HG03045 (cell line): ENCODE measurements at regions not wholly inside any gene's neighbourhood (a gene's known extent, or its start where the extent isn't known, plus 50 kb on each side); places are given as distances from the start of the nearest gene placed in this dataset.
"Not testable (repeated sequence)": the region's sequence is repeated elsewhere in the genome, so short reads cannot be mapped to it uniquely, and the experiment has no call there.

ENCODE experiments used
- ATAC-seq: cut with Tn5 transposase; IDR thresholded peaks from one replicate; pipeline ENCODE4 v1.9.1; 2021; ENCODE audit warnings: mild to moderate bottlenecking, moderate library complexity; ENCODE audit not compliant: unreplicated experiment

DNA sequence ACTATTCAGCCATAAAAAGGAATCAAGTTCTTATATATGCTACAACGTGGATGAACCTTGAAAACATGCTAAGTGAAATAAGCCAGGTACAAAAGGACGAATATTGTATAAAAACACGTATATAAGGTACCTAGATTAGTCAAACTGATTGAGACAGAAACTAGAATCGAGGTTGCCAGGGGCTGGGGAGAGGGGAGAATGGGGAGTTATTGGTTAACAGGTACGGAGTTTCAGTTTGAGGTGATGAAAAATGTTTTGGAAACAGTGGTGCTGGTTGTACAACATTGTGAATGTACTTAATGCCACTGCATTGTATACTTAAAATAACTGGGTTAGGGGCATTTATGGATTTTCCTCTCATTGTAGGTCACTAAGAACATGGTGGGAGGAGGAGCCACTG is 117.0 kb upstream of the PLGLB2 start:
- ATAC-seq = not testable (repeated sequence)

DNA sequence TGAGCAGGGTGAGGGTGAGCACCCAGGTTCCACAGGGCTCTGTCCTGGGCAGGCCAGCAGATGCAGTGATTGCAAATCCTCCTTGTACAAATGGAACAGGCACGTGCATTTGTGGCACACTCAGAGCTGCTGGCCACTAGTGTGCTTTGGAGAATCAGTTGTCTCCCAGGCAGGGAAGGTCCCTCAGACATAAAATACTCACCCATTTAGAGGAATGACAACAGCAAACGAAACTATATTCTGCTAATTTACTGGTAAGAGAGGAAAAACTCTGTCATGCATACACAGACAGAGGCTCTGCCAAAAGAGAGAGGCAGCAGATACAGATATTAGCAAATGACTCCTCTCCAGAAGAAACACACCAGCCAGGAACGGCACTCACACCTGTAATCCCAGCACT is 116.5 kb upstream of the PLGLB2 start:
- ATAC-seq = not testable (repeated sequence)

DNA sequence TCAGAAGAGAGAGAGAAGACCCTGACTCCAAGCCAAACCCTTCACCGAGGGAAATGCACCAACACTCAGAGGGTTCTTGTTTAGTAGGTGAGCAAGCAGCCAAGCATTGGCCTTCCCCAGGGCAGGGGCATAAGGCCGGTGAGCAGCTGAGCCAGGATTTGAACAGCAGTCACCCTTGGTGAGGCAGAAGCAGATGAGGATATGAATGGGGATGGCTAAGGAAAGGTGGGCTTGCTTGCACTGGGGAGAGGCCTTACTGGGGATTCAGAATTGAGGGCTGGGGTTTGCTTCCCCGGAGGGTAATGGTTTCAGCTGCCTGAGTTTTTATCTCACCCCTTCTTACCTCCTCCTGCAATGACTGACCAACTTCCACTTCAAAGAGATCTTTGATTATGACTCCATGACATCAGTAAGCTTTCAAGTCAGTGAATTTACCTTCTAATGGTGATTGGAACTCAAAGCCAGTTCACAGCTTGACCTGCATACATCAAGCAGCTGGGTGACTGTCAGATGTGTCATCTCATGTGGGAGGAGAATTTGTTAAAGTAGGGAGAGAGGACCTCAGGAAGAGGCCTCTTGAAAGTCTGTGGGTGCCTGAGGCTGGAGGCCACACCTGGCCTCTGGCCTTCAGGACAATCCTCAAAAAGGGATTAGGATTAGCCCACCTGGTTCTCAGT is 114.5 kb upstream of the PLGLB2 start:
- ATAC-seq = not testable (repeated sequence)

DNA sequence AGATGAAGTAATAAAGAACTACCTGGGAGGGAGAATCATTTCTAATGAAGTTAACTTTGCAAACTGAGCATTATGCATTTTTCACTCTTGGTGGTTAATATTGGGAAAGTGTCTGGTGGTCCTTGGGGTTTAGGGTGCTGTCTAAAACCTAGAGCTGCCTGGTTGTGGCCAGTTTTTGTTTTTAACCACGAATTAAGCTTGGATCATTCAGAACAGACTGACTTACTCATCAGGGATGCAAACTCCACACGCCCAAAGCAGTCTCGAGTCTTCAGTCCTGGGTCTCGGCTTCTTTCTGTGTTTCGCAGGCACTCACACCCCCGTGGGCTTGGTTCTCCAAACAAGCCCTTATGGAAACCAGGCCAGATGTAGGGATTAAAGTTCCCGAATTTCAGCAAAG is 113.8 kb upstream of the PLGLB2 start:
- ATAC-seq = not testable (repeated sequence)

DNA sequence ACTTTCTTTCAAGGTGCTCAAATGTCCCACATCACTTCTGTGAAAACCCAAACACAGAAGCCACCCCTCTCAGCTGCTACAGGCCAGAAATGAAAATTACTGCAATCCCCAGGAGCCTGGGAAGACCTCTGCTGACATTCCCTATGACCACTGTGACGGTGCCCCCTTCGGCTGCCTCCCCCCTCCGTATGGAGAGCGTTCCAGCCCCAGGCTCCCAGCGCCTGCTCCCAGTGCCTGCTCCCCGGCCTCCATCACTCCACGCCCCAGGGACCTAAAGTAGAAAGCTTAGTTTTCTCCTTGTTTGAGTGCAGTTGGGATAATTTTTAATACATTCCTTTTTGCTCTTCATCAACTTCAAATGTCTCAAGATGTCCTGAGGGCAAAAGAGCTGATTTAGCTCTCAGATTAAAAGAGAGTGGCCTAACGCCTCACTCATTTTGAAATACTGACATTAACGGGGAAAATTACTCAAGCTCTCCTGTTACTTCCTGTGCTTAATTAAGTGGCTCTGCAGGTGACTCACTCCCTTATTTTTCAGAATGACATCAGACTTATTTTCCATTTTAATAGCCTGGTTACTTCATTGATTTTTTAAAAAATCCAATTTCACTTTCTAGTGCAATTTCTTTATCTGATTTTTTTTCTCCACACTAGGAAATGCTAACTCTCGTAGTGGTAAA is 112.8 kb upstream of the PLGLB2 start:
- ATAC-seq = not testable (repeated sequence)

DNA sequence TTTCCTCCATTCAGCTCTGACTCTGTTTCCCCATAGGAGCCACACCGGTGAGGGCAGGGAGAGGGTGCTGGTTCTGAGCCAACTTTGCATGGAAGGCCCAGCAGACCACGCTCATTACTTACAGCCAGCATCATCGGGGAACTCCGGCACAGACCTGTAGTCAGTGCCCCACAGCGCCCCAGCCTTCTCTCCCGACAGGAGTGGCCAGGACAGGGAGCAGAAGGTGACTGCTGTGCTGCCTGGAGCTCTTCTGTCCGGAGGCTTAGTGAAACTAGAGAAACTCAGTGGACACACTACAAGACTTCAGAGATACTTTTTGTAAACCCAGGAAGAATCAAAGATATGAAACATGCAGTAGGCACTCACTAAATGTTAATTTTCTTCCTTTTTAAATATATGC is 111.6 kb upstream of the PLGLB2 start:
- not testable (repeated sequence) for ATAC-seq

DNA sequence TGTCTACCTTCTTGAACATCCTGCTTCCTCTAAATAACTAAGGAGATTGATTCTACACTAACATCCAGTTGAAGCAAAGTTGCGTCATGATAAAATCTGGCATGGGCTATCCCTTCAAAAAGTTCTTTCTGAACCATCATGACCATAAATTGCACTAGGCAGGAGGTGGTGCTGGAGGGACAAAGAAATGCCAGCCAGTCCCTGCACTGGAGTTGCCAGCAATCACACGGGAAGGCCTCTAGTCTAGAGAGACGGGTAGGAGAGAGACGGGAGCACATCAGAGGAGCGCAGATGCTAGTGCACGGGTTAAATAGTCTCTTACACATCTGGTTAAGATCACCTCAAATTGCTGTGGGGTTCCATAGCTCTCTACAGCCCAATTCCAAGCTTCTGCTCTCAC is 111.2 kb upstream of the PLGLB2 start:
- ATAC-seq = not testable (repeated sequence)

DNA sequence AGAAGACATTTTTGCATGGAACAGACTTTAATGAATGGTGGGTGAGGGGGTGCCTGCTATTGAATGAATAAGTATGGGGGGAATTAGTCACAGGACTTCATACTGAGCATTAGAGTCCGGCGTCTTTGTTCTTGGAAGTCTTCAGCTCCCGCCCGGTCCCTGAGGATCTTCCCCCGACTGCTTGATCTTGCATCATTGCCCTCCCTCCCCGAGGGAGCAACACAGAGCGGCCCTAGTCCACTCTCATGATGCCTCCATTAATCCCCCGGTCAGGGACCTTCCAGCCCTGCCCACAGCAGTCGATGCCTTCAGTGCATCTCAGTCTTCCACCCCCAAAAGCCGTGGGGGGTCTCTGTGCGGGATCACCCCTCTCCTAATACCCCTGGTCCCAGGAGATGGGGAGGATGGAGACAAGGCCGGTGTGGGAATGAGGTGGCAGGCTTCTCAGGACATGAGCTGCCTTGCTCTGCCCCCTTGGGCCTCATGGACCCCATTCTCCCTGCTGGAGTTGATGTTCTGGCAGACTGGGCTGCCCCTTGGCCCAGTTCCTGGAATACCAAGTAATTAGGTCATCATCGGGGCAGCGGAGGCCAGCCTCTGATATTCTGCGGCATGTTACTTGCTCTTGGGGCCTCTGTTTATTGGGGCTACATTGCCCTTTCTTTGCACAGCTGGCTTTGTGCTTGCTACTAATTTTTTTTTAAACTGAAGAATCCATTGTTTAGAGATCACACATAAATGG is 110.5 kb upstream of the PLGLB2 start:
- ATAC-seq = not testable (repeated sequence)

DNA sequence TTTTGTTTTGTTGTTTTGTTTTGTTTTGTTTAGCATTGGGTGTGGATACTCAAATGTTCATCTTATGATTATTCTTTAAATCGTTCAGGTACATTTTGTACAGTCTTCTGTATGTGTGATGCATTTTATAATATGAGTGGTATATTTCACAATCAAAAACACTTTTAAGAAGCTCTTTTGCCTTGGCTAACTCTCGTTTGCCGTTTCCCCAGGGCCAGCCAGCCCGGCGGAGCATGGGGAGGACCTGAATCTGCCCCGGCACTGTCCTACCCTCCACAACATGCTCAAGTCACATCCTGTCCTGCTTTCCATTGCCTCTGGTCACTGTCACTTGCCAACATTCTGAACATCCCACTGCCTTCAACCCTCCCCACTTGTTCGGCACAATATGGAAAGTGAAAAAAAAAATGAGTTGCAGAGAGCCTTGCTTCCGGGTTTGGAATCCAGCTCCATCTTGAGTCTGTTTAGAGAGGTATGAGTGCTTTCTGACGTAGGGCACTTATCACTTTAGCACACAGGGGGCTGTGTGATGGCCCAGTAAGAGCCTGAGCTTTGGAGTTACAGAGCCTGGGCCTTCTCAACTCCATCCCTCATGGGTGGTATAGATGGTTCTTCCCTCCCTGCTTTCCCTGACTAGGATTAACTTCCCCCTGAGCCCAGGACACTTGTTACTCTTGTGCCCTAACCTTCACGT is 109.6 kb upstream of the PLGLB2 start:
- not testable (repeated sequence) for ATAC-seq

DNA sequence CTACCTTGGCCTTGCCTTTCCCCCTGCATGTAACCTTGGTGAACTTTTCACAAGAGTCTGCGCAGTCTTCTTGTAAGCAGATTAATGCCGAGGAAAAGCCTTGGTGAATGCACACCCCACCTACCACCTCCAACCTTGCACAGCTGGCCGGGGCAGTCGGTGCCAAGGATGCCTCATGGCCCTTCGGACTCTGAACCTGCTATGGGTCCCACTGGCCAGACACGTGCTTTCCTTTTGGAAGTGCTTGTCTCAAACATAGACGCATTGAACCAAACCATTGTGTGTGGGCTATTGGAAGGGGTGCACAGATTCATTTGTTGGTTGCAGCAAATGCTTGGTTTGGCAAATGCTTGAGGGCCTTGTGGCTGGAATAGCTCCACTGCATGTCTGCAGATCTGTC is 109.0 kb upstream of the PLGLB2 start:
- not testable (repeated sequence) for ATAC-seq

DNA sequence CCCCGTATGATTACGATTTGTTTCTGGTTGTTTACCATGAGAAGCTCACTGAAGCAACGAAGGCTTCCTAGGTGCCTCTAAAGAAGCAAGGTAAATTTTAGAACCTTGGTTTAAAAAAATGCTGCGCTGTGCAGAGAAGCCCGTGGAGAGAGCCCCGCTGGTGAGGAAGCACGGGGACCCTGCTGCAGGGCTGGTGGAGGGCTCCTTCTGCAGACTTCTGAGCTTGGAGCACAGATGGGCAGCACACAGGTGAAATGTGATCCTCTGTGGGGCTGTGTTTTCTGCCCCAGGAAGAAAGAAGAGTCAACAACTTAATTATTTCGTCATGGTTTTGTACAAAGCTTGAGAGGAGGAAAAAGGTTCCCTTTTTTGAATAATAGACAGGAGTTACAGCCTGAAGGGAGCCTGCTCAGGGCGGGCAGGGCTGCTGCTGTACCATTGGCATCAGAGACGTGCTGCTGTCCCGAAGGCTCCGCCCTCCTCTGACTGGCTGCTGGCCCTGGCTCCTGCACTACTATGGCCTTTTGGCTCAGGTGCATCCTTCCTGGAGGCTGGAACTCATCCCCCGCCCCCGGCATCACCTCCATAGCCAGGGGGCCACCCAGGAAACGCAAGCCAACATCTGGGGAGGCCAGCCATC is 108.0 kb upstream of the PLGLB2 start:
- ATAC-seq = not testable (repeated sequence)

DNA sequence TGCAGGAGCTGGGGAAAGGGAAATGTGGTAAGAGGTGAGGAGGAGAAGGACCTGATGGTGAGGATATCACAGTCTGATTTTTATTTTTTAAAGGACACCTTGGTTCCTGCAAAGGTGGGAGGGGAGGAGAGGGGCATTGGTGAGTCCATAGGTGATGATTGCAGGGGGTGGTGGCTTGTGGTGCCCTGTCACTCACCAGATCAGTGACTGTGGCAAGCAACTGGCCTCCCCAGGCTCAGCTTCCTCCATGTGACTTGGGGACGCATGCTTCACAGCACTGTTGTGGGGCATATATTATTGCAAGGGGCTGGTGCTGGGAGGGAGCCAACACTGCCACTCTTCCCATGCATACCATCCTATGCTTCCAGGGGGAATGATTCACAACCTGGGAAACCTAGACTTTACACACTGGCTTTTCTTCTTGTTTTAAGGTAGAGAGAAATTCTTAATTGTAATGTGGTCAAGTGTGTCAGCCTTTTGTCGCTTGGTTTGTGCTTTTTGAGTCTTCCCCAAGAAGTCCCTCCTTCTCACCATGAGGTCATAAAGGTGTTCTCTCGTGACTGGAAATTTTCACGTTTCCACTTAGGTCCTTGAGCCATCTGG is 106.8 kb upstream of the PLGLB2 start:
- not testable (repeated sequence) for ATAC-seq

DNA sequence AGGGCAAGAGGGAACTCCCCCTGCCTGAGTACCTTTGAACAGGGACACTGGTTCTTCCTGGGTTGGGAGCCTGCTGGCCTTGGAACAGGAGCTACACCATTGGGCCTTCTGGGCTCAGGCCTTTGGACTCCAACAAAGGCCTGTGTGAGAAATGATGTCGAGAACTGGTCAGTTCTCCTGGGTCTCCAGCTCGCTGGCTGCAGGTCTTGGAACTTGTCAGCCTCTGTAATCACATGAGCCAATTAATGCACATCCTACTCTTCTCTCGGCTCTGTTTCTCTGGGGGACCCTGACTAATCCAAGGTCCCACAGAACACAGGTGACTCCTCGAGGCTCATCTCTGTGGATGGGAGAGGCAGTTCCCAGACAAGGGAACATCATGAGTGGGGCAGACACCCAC is 104.7 kb upstream of the PLGLB2 start:
- not testable (repeated sequence) for ATAC-seq

DNA sequence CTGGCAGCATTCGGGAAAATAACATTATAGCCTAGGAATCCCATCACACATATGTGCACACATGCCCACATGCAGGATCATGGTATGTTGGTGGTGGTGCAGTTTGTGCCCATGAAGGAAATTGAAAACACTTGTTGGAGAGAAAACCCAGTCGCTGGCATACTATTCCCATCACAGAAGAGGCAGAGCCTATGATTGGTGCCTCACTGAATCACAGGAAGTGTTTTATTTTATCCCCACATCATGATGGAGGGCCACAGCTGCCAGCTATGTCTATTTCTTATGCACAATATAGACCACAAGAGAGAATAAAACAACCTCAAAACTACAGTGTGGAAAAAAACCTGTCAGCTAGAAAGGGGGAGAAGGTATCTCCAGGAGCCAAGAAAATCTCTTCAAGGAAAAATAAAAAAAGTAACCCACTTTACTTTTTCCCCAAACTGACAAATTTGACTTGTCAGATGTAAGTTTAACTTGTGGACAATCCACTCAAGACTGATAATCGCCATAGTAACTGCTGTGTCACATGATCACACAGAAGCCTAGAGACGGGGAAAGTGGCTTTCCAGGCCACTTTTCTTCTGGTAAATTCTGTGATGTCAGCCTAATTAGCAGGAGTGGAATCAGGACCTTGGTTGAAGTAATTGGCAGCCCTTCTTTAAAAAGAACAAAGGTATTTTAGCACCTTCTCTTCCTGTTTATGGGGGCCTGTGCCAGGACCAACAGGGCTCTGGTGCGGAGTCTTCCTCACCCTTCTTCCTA is 100.0 kb upstream of the PLGLB2 start:
- not testable (repeated sequence) for ATAC-seq

DNA sequence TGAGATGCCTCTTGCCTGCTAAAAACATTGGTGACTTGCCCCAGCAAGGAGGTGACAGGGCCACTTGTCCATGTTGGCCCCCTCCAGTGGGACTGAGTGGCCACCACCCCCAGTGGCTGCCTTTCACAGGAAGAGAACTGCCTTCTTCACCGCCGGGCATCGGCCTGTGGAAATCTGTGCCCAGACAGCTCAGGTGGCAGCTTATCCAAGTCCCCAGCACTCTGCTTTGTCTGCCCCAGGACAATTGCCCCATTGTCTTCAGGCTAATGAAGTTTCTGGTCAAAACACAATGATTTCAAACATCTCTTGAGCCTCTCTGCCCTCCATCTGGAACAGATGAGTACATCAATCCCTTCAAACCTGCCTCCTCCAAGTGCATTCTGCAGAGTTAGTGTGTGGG is 99.1 kb upstream of the PLGLB2 start:
- not testable (repeated sequence) for ATAC-seq

DNA sequence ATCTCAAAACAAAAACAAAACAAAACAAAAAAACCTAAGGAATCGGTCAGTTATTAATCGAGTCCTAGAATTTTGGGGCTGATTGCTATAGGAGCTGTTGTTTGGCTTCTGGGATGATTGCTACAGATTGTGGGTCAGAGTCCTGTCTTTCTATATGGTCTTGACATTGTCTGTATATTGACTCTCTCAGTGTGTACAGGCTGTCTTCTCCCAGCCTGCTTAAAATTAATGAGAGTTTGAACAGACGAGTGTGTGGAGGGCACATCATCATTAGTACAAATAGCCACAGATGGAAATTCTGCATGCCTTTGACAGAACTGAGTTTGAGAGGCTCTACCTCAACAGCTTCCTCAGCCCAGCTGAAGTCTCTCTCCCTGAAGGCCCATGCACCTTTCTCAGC is 98.0 kb upstream of the PLGLB2 start:
- not testable (repeated sequence) for ATAC-seq

DNA sequence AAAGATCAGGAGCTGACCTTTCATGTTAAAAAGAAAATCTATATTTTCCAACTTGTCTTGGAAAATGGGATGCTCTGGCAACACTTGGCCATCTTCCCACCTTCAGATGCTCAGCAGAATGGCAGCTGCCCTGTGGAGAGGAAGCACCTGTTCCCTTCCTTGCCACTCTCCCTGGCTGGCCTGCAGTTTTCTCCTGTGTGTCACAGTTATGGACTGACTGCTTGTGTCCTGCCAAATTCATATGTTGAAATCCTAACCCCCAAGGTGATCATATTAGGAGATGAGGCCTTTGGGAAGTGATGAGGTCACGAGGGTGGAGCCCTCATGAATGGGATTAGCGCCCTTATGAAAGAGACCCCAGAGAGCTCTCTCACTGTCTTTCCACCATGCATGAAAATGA is 97.0 kb upstream of the PLGLB2 start:
- ATAC-seq = not testable (repeated sequence)

DNA sequence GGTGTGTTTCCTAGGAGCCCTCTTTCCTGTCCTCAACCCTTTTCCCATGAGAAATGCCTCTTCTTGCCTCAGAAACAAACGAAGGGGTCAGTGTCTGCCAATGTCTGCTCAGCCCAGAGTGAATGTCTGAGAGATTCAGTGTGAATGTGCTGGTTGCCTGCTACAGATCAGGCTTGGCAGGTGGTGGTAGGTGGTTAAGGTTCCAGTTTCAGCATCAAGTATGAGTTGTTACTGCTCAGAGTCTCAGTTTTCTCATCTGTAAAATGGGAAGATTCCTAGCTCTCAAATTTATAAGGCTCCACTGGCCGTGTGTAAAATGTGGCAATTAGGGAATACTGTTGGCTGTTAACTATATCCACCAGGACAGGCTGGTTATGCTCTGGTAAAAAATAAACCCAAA is 96.3 kb upstream of the PLGLB2 start:
- not testable (repeated sequence) for ATAC-seq

DNA sequence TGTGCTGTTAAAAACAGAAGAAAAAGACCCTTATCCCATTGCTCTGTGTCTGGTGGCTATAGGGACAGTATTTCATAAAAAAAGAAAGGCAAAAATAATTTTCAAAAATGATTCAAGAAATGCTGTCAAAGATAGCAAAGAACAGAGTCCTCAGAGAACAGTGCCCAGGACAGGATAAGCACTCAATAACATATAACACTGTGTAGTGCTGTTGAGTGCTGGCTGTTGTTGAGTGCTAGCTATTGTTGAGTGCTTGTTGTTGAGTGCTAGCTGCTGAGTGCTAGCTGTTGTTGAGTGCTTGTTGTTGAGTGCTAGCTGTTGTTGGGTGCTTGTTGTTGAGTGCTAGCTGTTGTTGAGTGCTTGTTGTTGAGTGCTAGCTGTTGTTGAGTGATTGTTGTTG is 94.5 kb upstream of the PLGLB2 start:
- not testable (repeated sequence) for ATAC-seq
